ENCODE measurements at regions not wholly inside any gene's neighbourhood (a gene's known extent, or its start where the extent isn't known, plus 50 kb on each side); places are given as distances from the start of the nearest gene placed in this dataset.
"Not testable (repeated sequence)": the region's sequence is repeated elsewhere in the genome, so short reads cannot be mapped to it uniquely, and the experiment has no call there.

GRCh38 chr3:20930034-20930433, 744.0 kb upstream of the SGO1 start:
- DNase-seq (ENCODE audit: insufficient read length, low spot score) (no peak), FAIRE-seq (no peak)

GRCh38 chr3:20924646-20925385, 738.8 kb upstream of the SGO1 start:
- DNase-seq (ENCODE audit: insufficient read length, low spot score) (no peak), FAIRE-seq (no peak)

DNA sequence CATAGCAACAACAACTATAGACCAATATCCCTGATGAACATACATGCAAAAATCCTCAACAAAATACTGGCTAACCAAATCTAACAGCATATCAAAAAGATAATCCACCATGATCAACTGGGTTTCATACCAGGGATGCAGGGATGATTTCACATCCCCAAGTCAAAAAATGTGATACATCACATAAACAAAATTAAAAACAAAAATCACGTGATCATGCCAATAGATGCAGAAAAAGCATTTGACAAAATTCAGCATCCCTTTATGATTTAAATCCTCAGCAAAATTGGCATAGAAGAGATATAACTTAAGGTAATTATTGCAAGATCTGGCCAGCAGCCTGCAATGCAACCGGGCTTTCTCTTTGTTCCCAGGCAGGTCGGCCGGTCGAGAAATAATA, 735.1 kb upstream of the SGO1 start:
- not testable (repeated sequence) for FAIRE-seq; DNase-seq (ENCODE audit: insufficient read length, low spot score)

DNA sequence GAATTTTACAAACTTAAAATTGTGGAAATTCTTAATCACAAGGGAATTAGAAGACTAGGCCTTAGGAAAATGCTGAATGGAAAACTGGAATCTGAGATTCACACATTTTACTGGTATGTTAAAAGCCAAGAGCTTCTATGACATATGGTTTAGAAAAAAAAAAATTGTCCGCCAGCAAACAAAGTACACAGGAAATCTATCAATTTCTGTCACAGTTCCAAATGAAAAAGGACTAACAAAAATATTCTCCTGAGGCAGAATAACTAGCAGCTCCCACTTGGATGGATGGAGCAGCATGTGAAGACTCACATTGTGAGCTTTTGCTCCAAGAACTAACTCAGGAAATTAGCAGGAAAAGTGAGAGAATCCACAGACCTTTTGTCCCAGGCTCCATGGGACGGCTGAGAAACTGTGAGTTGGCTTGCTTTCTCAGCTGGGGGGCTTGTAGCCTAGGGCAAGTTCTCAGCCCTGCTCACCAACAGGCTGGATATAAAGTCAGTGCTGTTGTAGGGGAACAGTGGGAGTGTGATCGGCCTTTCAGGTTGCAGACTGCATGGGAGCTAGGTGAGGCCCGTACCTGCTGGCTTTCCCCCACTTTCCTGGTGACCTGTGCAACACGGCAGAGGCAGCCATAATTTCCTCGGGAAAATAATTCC, 731.1 kb upstream of the SGO1 start:
- DNase-seq (ENCODE audit: insufficient read length, low spot score) (no peak), FAIRE-seq (no peak)

DNA sequence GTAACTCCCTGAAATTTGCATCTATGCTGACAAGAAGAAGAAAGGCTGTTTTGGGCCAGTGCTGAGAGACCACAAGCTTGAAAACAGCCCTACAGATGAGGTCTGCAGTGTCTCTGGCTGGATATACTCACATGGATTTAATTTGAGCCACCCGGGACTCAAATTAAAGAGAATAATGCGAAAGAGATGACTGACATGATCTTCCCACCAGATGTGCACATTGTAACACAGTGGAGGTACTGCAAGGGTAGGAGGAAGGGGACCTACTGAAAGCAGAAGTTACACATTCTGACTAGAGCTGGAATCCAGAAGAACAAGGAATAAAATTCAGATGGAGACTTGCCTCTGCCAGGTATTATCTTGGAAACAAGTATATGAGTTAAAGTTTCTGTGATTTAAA, 728.3 kb upstream of the SGO1 start:
- DNase-seq (ENCODE audit: insufficient read length, low spot score): no peak
- FAIRE-seq: no peak

DNA sequence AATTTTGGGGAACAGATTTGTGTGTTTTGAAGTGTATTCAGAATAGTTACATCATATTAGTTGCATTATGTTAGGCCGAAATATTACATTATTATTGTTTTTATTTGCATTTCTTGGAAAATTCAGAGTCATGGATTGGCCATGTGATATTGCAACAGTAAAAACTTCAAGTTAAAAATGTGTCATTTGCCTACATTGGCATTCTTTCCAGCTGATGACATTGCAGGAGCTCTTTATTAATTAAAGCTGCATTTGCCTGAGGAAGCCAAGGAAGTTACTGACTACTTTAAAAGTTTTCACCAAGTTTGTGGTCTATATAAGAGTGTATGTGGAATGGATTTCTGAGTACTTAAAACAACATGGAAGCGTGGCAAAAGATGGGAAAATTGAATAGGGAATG, 726.4 kb upstream of the SGO1 start:
- DNase-seq (ENCODE audit: insufficient read length, low spot score) (no peak), FAIRE-seq (no peak)

GRCh38 chr3:20909511-20909910, 723.5 kb upstream of the SGO1 start:
- no peak for FAIRE-seq
- no peak for DNase-seq (ENCODE audit: insufficient read length, low spot score)

GRCh38 chr3:20905210-20905805, 719.3 kb upstream of the SGO1 start:
- DNase-seq (ENCODE audit: insufficient read length, low spot score) (no peak), FAIRE-seq (no peak)

DNA sequence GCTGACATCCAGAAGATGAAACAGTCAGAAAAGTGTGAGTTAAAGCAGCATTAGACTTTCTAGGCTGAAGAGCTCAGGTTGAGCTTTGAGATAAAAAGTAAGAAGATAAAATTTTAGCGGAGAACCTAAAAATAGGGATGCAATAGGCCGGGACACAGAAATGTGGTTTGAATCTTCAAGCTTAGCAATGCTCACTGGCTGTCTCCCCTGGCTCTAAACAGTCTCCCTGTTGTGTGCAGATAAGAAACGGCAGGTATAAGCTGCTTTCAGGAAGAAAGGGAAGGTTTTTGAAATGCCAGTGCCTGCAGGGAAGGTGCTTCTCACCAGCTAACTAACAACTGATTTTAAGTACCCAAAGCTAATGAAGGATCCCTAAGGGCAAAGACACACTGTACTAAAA, 718.7 kb upstream of the SGO1 start:
- DNase-seq (ENCODE audit: insufficient read length, low spot score) (no peak), FAIRE-seq (no peak)

DNA sequence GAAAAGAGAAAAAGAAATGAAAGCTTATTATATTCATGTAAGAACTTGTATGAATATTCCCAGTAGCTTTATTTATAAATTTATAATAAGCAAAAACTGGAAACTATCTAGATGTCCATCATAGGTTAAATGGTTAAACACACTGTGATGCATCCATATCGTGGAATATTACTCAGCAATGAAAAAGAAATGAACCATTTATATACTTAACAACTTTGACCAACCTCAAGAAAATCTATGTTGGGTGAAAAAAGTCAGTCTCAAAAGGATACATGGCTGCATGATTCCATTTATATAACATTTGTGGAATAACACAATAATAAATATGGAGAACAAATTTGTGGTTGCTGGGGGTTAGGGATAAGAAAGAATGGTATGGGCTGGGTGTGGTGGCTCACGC, 713.0 kb upstream of the SGO1 start:
- no peak for FAIRE-seq
- DNase-seq (ENCODE audit: insufficient read length, low spot score): no peak

DNA sequence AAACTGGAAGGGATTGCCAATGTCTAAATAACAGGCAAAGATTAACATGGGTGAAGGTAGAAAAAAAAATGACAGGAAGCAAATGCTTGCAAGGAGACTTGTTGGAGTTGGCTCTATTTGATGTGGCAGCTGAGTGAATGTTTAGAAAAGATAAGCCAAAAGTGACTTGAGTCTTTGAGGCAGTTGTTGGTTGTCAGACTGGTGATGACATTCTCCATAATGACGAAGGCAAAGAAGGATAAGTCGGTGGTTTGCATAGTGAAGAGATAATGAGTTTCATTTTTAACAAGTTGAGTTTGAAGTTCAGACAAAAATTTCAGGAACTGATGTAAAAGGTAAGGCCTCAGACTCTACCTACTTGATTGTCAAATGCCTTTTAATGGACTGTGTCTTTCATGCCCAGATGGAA, 704.1 kb upstream of the SGO1 start:
- DNase-seq (ENCODE audit: insufficient read length, low spot score): no peak
- FAIRE-seq: no peak

- FAIRE-seq: no peak
These were observed 692.7 kb upstream of the SGO1 start for GRCh38 chr3:20878691-20879090.

GRCh38 chr3:20873235-20873634, 687.2 kb upstream of the SGO1 start:
- DNase-seq (ENCODE audit: insufficient read length, low spot score): no peak
- FAIRE-seq: no peak

More at GRCh38 chr3:20878691-20879090, 692.7 kb upstream of the SGO1 start:
- DNase-seq (ENCODE audit: insufficient read length, low spot score): no peak

DNA sequence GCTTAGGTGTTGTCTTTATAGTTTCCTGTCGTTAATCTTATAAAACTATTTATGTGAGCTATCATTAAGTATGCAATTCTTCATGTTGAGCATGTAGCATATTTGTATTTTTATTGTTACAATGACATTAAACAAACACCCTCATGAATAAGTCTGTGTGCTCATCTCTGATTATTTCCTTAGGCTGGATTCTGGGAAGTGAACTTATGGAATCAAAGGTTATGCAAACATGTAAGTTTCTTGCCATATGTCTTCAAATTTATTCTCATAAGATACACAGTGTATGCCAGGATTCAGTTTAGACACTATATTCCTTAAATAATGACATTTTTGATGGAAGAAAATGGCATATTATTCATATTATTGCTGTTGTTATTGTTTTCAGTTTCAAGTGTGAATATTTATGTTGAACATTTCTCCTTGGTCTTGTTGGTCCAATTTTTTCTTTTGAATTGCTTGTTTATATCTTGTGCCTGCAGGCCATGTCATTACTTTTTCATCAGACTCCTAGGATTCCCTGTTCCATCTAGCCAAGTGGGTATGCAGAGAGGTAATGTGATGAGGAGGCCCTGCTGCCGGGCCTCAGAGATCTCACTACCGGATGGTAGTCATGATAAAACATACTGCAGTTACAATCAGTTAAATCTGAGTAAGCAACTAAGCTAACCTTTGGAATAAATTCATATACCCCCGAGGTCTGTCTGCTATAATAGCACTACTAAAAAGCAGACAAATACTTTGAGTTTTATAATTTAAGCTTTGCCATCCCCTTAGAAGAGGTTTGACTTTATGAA, 684.3 kb upstream of the SGO1 start:
- FAIRE-seq (no peak), DNase-seq (ENCODE audit: insufficient read length, low spot score) (no peak)

DNA sequence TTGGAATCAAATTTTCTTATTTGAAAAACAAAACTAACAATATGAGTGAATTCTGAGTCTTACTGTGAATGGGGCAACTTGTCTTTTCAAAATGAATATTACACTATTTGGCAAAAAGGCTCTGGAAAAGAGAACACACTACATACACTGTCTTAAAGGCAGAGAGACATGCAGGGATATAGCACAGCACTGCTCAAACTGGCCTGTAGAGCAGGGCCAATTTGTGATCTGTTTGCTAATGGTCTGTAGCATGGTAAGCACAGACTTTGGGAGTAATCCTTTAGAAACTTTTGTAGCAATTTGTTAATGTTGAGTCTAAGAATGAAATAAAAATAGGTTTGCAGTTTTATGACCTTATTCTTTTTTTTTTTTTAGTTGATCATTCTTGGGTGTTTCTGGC, 679.8 kb upstream of the SGO1 start:
- no peak for FAIRE-seq
- DNase-seq (ENCODE audit: insufficient read length, low spot score): no peak

- DNase-seq (ENCODE audit: insufficient read length, low spot score) (no peak), FAIRE-seq (no peak)
These were observed 675.4 kb upstream of the SGO1 start for GRCh38 chr3:20861454-20861853.

DNA sequence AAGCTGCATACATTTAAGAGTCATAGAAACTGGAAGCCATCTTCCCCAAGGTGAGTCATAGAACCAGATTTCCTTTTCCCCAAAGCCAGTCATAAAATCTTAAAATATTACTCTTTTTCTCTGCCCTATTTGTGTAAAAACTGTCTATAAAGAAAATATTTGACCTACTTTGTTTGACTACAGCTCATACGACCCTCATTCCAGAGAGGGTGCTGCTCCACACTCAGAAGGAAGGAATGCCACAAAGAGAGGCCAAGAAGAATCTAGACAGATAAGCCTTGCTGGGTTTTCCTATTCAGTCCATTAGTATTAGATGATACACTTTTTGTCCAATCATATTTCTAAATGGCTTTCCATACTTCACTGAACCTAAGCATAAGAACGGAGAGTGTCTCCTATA, 671.6 kb upstream of the SGO1 start:
- no peak for DNase-seq (ENCODE audit: insufficient read length, low spot score)
- no peak for FAIRE-seq

DNA sequence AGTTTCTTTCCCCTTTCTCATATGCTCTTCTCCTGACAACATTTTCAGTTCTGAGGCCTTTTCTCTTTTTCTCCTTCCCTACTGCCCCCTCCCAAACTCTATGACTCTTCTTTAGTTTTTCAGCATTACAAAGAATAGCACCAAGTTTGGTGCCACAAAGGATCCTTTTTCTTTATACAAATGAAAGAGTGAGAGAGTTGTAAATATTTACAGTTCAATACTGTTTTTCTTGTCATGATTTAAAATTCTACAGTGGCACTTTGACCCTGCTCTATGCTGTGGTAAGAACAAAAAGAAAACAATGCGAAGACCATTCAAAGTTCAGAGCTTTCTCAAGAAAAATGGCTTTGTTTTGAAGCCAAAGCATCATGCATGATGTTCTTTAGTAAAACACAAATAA, 667.9 kb upstream of the SGO1 start:
- no peak for DNase-seq (ENCODE audit: insufficient read length, low spot score)
- FAIRE-seq: no peak

- no peak for DNase-seq (ENCODE audit: insufficient read length, low spot score)
- no peak for FAIRE-seq
These were observed 666.7 kb upstream of the SGO1 start for GRCh38 chr3:20852712-20853111.

DNA sequence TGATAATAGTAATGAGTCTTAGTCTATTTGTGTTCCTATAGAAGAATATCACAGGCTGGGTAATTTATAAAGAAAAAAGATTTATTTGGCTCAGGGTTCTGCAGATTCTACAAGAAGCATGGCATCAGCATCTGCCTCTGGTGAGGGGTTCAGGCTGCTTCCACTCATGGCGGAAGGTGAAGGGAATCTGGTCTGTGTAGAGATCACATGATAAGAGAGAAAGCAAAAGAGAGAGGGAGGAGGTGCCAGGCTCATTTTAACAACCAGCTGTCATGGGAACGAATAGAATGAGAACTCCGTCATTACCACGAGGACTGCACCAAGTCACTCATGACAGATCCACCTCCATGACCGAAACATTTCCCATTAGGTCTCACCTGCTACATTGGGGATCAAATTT, 664.0 kb upstream of the SGO1 start:
- DNase-seq (ENCODE audit: insufficient read length, low spot score) (no peak), FAIRE-seq (no peak)

DNA sequence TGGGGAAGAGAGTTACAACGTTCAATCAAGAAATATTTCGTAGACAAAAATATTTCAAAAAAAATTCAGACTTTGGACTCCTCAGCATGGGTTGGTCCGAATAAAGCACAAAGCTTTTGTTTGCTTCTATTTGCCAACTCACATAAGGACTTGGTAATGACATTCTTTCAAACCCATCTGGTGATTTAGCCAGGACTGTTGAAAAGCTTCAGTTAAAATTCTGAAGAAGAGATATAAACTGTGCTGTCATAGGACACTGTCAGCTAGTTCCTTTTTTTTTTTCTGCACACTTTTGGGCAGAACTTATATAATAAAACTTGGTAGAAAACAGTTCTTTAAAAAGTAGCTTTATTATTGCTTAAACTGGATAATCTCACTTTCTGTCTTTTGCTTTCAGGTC, 660.8 kb upstream of the SGO1 start:
- no peak for FAIRE-seq
- no peak for DNase-seq (ENCODE audit: insufficient read length, low spot score)
